NT2/D1 (cell line): ENCODE measurements at regions not wholly inside any gene's neighbourhood (a gene's known extent, or its start where the extent isn't known, plus 50 kb on each side); places are given as distances from the start of the nearest gene placed in this dataset.

Experiments used
- YY1 ChIP-seq: IDR thresholded peaks from 2 replicates; pipeline ENCODE4 v1.6.1; 2011; ENCODE audit not compliant: insufficient read length, insufficient read depth
- ZNF274 ChIP-seq: IDR thresholded peaks from 2 replicates; pipeline ENCODE4 v1.6.1; 2011; ENCODE audit warnings: mild to moderate bottlenecking, low read depth, low read length

GRCh38 chr12:14156606-14157005 is 175.2 kb upstream of the GRIN2B start:
- TF ChIP-seq YY1 (no peak), ZNF274 (no peak)
